GM10266 (cell line): ENCODE measurements at regions not wholly inside any gene's neighbourhood (a gene's known extent, or its start where the extent isn't known, plus 50 kb on each side); places are given as distances from the start of the nearest gene placed in this dataset.

Experiments
- DNase-seq: peaks from one replicate; pipeline ENCODE4 v3.0.0; 2012; ENCODE audit errors: extremely low spot score
- TF ChIP-seq, protein P1 (sequence below): IDR thresholded peaks from 2 replicates; pipeline ENCODE4 v1.5.1; 2012; ENCODE audit warnings: mild to moderate bottlenecking, low read depth; ENCODE audit not compliant: control insufficient read depth, insufficient read depth; ENCODE audit errors: missing control alignments

DNA sequence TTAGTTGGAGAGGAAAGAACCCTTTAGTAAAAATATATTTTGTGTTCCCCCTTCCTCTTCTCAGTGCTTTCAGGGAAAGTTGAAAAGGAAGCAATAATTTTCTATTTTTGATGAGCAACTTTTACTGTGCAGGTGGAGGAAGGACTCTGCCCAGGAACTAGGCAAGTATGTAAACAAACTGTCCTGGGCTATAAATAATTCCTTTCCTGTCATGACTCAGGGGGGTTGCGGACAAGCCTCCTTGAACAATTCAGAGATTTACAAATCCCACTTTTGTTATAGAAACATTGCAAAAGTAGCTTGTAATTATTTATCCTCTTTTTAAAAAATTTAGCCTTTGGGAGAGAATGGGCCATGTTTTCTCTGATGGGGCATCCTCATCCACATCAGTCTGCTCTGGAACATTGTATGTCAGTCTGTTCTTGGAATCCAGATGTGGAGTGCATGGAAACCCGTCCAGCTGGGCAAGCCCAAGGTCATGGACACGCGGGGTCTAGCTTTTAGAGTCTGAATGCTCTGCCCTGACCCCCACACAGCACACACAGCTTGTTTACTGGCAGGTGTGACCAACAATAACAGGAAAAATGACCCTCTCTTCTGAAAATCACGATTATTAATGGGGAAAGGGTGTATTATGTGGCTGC is 127.6 kb downstream of the GADD45G start:
- no peak for DNase-seq
- TF ChIP-seq, protein P1, sequence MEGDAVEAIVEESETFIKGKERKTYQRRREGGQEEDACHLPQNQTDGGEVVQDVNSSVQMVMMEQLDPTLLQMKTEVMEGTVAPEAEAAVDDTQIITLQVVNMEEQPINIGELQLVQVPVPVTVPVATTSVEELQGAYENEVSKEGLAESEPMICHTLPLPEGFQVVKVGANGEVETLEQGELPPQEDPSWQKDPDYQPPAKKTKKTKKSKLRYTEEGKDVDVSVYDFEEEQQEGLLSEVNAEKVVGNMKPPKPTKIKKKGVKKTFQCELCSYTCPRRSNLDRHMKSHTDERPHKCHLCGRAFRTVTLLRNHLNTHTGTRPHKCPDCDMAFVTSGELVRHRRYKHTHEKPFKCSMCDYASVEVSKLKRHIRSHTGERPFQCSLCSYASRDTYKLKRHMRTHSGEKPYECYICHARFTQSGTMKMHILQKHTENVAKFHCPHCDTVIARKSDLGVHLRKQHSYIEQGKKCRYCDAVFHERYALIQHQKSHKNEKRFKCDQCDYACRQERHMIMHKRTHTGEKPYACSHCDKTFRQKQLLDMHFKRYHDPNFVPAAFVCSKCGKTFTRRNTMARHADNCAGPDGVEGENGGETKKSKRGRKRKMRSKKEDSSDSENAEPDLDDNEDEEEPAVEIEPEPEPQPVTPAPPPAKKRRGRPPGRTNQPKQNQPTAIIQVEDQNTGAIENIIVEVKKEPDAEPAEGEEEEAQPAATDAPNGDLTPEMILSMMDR: no peak

DNA sequence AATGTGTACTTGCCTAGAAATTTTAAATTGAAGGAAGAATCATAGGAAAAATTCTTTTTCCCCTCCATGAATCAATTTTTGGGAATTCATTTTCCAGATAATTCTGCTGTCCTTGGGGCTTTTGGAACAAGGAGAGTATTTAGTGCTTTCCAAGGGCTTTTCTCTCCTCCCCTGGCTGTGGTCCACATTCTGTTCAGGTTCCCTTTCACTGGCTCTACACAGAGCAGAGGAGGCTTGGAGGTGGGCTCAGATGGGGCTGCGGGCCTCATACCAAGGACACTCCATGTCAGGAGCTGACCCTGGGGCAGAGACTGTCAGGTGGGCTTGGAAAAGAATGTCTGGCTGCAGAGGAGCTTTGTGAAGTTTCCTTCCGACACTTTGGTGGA is 128.1 kb downstream of the GADD45G start:
- no peak for DNase-seq
- TF ChIP-seq, protein P1: no peak

DNA sequence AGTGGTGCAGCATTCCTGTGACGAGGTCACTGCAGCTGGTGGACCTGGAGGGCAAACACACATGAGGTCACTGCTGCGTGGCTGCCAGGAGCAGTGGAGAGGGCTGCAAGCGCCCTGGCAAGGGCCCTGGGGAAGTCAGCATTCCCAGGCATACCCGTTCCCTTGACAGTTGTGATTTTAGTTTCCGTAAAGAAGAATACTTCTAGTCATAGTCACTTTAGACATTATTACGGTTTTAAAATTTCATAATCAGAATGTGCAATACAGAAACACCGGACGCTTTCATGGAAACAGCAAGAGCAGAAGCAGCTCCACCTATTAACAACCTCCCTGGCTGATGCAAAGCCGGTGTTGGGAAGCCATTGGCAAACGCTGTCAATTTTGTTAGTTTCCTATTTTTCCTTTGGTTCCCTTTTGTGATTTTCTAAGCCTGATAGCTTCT is 129.8 kb downstream of the GADD45G start:
- TF ChIP-seq, protein P1: no peak
- no peak for DNase-seq

DNA sequence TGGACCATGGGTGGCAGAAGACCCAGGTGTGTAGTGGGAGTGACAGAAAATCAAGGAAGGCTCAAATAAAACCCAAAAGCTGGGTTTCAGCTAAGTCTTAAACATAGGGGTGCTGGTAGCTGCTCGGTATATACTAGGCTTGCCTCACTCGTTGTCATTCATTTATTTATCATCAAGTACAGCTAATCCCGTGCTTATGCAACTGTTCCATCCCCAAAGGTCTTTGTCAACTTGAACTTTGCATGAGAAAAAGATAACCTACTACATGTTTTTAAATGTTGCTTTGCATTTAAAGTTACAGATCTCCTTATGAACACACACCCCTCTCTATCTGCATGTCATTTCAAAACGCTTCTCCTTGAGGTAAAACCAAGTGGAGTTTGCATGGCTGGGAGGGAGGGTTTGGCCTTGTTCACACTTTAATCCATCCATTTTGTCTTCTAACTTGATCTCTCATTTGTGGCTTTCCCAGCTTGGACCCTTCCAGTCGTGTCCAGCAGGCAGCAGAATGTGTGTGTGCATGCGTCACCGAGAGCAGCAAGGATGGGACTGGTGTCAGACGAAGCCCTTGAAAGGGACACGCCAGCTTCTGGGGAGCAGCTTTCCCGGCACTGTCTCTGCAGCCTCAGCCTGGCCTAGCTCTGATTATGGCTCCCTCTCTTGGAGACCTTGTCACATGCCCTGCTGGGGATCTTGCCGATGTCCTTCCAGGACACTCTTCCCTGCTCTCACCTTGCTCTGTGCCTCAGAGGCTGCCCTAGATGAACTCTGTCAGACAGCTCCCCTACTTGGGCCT is 133.5 kb downstream of the GADD45G start:
- TF ChIP-seq, protein P1: no peak
- DNase-seq: no peak

DNA sequence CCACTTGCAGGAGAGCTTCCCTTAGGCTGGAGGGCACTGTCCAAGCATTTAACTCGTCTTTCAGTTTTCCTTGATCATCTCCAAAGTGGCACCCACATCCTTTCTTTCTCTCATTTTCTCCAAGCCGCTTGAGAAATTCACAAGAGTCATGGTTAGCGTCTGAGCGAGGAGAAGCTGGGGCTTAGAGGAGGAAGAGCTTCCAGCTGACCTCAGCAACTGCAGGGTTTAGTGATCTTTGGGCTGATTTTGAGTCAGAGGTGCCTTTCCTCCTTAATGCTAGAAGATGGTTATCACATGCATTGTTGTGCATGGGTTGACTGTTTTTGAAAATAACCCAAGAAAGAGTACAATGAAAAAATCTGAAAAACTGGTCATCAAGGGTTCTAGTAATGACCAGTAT is 134.7 kb downstream of the GADD45G start:
- no peak for DNase-seq
- TF ChIP-seq, protein P1: no peak

DNA sequence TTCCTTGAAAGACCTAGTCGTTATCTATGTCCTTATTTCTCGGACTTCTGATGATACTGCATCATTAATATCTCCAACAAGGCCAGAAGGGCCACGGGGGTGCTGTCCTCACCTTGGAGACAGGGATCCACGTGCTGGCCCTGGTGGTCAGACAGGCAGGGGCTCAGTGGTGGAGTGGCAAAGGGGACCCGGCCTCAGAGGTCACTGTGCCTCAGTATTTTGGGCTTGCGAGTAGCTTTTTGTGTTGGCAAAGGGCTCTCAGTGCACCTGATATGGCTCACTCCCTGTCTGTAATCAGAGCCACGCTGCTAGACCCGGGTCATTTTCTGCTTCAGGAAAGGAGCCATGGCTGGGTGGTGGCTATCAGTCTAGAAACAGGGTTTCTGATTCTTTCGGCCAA is 135.1 kb downstream of the GADD45G start:
- DNase-seq: no peak
- TF ChIP-seq, protein P1: no peak

DNA sequence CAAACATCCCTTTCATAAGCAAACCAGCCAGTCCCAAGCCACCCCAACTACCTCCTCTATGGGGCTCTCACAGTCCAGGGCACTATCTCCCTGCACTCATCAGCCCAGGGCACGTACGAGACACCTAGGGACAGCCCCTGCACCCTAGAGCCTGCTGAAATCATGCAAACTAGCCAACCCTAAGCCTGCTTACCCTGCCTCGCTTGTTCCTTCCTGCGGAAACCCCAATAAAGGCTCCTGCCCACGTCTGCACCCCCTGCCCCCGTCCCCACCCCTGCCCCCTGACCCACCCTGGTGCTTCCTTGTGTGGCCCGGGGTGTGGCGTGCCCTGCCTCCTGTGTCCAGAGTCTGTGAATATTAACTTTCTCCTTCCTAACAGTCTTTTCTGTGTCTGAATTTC is 135.9 kb downstream of the GADD45G start:
- TF ChIP-seq, protein P1: no peak
- peak; percentile 39 for DNase-seq
